Progenitor cell of endocrine pancreas (in vitro differentiated cells): ENCODE measurements at regions not wholly inside any gene's neighbourhood (a gene's known extent, or its start where the extent isn't known, plus 50 kb on each side); places are given as distances from the start of the nearest gene placed in this dataset.

ENCODE experiments used
- DNase-seq: peaks from one replicate; pipeline ENCODE4 v3.0.0; 2021; ENCODE audit warnings: low spot score; ENCODE audit not compliant: unreplicated experiment
- H3K27ac Mint-ChIP-seq: 2 replicates; pipeline ENCODE4 v1.8.0; 2021; ENCODE audit warnings: mild to moderate bottlenecking, moderate library complexity, mixed read lengths
- H3K27me3 Mint-ChIP-seq: 2 replicates; pipeline ENCODE4 v1.8.0; 2021; ENCODE audit warnings: mixed read lengths
- H3K36me3 Mint-ChIP-seq: 2 replicates; pipeline ENCODE4 v1.8.0; 2022; ENCODE audit warnings: mixed read lengths; ENCODE audit not compliant: insufficient read depth
- H3K4me1 Mint-ChIP-seq: 2 replicates; pipeline ENCODE4 v1.8.0; 2021; ENCODE audit warnings: low read depth, mixed read lengths
- H3K4me3 Mint-ChIP-seq: 2 replicates; pipeline ENCODE4 v1.8.0; 2021; ENCODE audit warnings: low read depth, mild to moderate bottlenecking, moderate library complexity, mixed read lengths
- H3K9me3 Mint-ChIP-seq: 2 replicates; pipeline ENCODE4 v1.8.0; 2021; ENCODE audit warnings: low read depth, mixed read lengths
- TF ChIP-seq, protein P1 (sequence below): fragments of 200-600 bp; sonication (generic); IDR thresholded peaks from one replicate; pipeline ENCODE4 v1.5.0; 2021; ENCODE audit warnings: antibody characterized with exemption, mild to moderate bottlenecking; ENCODE audit not compliant: unreplicated experiment

DNA sequence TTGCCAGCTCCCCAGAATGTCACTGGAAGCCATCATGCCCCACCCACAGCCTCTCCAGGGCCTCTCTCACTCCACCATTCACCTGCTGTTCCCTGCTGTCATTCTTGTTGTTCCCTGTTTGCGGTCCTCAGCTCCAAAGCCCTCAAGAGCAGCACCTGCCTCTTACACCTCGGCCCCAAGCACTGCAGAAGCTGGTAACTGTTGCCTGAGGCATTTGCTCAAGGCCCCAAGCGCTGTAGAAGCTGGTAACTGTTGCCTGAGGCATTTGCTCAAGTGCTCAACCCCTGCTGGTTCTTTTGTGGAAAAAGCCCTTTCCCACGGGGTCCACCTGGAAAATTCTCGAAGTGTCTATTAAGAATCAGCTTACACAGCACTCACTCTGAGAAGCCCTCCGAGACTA lies 78.0 kb downstream of the ARL6IP4 start:
- peaks cover 9% of the 10 kb centered on the region for H3K27me3 Mint-ChIP-seq
- TF ChIP-seq, protein P1, sequence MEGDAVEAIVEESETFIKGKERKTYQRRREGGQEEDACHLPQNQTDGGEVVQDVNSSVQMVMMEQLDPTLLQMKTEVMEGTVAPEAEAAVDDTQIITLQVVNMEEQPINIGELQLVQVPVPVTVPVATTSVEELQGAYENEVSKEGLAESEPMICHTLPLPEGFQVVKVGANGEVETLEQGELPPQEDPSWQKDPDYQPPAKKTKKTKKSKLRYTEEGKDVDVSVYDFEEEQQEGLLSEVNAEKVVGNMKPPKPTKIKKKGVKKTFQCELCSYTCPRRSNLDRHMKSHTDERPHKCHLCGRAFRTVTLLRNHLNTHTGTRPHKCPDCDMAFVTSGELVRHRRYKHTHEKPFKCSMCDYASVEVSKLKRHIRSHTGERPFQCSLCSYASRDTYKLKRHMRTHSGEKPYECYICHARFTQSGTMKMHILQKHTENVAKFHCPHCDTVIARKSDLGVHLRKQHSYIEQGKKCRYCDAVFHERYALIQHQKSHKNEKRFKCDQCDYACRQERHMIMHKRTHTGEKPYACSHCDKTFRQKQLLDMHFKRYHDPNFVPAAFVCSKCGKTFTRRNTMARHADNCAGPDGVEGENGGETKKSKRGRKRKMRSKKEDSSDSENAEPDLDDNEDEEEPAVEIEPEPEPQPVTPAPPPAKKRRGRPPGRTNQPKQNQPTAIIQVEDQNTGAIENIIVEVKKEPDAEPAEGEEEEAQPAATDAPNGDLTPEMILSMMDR, result no peak
- DNase-seq, result no peak
- H3K4me3 Mint-ChIP-seq, result no peak overlapping the region
- H3K9me3 Mint-ChIP-seq, result no peaks in the 10 kb centered on the region
- H3K27ac Mint-ChIP-seq, result no peak overlapping the region
- no peaks in the 10 kb centered on the region for H3K4me1 Mint-ChIP-seq
- no peaks in the 10 kb centered on the region for H3K36me3 Mint-ChIP-seq

DNA sequence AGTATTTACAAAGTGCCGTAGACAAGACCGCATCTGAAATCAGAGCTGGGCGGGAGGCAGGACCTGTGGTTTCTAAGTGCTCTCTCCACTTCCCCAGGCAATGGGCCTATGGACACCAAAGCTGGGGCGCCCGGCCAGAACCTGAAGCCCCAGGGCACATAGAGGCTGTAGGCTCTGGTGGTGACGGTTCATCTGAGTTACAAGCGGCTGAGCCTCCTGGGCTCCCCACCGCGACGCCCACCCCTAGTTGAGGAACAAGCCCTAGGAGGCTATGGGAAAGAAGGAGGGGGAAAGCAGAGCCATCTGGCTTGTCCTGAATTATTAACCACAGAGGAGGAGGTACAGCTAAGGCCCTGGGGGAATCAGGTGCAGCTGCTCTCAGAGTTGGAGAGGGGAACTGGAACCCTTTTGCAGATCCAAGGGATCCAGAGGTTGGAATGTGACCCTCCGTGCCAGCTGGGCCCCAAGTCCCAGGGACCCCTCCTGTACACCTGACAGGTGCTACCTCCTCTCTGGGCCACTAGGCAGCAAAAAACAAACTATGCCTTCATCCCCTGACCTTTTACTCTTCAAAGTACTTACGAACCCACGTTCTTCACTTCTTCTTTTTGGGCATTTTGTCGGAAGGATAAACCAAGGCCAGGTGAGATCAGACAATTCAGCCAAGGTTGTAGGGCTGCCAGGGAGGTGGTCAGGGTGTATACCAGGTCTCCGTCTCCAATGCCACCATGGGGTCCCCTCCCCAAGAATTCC lies 77.2 kb downstream of the ARL6IP4 start:
- no peaks in the 10 kb centered on the region for H3K36me3 Mint-ChIP-seq
- TF ChIP-seq, protein P1, result no peak
- no peaks in the 10 kb centered on the region for H3K9me3 Mint-ChIP-seq
- no peak for DNase-seq
- H3K27ac Mint-ChIP-seq, result no peak overlapping the region
- H3K4me1 Mint-ChIP-seq, result no peaks in the 10 kb centered on the region
- H3K27me3 Mint-ChIP-seq, result peaks cover 9% of the 10 kb centered on the region
- no peak overlapping the region for H3K4me3 Mint-ChIP-seq

DNA sequence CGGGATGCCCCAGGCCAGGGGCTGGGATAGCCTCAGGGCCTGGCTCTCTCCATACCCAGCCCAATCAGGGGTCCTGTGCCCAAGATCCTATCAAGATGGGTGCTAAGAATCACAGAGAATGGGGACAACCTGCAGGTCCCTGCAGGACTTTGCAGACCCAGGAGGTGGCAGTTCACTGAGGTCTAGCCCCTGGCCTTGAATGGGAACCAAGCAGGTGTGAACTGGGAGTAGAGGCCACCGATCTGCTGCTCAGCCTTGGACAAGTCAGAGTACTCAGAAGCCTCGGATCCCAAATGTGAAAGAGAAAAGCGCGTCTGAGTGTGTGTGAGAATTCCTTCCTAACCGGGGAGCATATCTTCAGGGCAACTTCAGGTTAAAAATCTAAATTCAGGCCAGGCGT lies 76.2 kb downstream of the ARL6IP4 start:
- H3K36me3 Mint-ChIP-seq, result no peaks in the 10 kb centered on the region
- no peak for DNase-seq
- H3K9me3 Mint-ChIP-seq, result no peaks in the 10 kb centered on the region
- H3K27me3 Mint-ChIP-seq, result peaks cover 6% of the 10 kb centered on the region
- TF ChIP-seq, protein P1, result no peak
- no peak overlapping the region for H3K27ac Mint-ChIP-seq
- no peaks in the 10 kb centered on the region for H3K4me1 Mint-ChIP-seq
- H3K4me3 Mint-ChIP-seq, result no peak overlapping the region

DNA sequence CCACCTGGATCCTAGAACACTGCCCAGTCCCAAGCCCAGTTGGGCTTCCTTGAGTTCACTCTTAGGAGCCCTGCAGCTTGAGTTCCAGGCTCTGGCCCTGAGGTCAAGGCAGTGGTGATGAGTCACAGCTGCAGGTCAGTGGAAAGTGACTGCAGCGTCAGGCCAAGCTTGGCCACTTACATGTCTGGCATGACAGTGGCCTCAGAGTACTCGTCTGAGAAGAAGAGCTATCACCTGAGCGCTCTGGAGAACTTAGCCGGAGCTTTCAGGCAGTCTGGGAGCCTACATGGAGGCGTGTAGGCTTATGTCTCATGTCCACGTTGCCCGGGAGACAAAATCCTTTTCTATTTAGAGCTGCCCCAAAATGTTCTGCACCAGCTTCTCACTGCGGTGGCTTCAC lies 75.6 kb downstream of the ARL6IP4 start:
- no peak for DNase-seq
- no peaks in the 10 kb centered on the region for H3K9me3 Mint-ChIP-seq
- TF ChIP-seq, protein P1, result no peak
- no peaks in the 10 kb centered on the region for H3K4me1 Mint-ChIP-seq
- no peak overlapping the region for H3K27ac Mint-ChIP-seq
- H3K27me3 Mint-ChIP-seq, result peaks cover 10% of the 10 kb centered on the region
- no peak overlapping the region for H3K4me3 Mint-ChIP-seq
- no peaks in the 10 kb centered on the region for H3K36me3 Mint-ChIP-seq

DNA sequence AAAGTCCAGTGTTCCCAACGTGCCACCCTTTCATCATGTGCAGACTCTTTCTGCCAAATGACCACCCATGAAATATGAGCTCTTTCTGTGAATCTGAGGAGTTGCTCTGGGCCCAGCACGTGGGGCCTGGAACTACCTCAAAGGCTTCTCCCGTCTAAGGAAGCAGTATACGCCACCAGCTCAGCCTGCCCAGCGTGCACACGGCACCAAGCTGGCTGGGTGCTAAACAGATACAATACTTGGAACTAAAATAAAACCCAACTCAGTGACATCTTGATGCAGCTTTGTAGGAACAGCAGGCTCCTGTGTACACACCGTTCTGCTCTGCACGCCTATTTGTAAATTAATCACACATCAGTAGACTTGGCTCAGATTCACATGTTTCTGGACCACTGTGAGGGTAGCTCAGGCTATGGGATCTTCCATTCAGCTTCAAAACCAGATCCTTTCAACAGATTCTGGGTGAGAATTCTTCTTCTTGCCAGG lies 74.8 kb downstream of the ARL6IP4 start:
- no peak overlapping the region for H3K27ac Mint-ChIP-seq
- H3K9me3 Mint-ChIP-seq, result no peaks in the 10 kb centered on the region
- H3K4me1 Mint-ChIP-seq, result no peaks in the 10 kb centered on the region
- H3K4me3 Mint-ChIP-seq, result no peak overlapping the region
- H3K27me3 Mint-ChIP-seq, result peaks cover 14% of the 10 kb centered on the region
- TF ChIP-seq, protein P1, result no peak
- H3K36me3 Mint-ChIP-seq, result no peaks in the 10 kb centered on the region
- no peak for DNase-seq
